Coronary artery (tissue), 2 donors: ENCODE measurements at regions not wholly inside any gene's neighbourhood (a gene's known extent, or its start where the extent isn't known, plus 50 kb on each side); places are given as distances from the start of the nearest gene placed in this dataset.

Experiments
- DNase-seq: peaks from one replicate; pipeline ENCODE4 v3.0.0-alpha.2; 2017; ENCODE audit warnings: low spot score
- H3K27ac ChIP-seq, 2 donors: fragments of 200-600 bp; sonication (generic); one replicate each; pipeline ENCODE4 v1.5.1; 2016 to 2019
- H3K4me3 ChIP-seq: fragments of 200-600 bp; sonication (generic); 2 replicates; pipeline ENCODE4 v1.5.1; 2016; ENCODE audit warnings: mild to moderate bottlenecking, moderate library complexity
- CTCF ChIP-seq: fragments of 200-600 bp; sonication (generic); IDR thresholded peaks from one replicate; pipeline ENCODE4 v1.5.1; 2019; ENCODE audit warnings: antibody characterized with exemption

GRCh38 chr11:19519912-19520641 is 192.6 kb upstream of the NAV2 start:
- Histone ChIP-seq H3K27ac (no peak overlapping the region), H3K4me3 (no peak overlapping the region)
- peak; percentile 55 for DNase-seq
- no peak for TF ChIP-seq CTCF

GRCh38 chr11:19519353-19519752 is 193.3 kb upstream of the NAV2 start:
- no peak for TF ChIP-seq CTCF
- H3K4me3 ChIP-seq, result no peak overlapping the region
- DNase-seq, result no peak
- no peak overlapping the region for H3K27ac ChIP-seq

- no peak overlapping the region for H3K4me3 ChIP-seq
- no peak for DNase-seq
- H3K27ac ChIP-seq, result no peak overlapping the region
- no peak for TF ChIP-seq CTCF
Observed at GRCh38 chr11:19513253-19513652, 199.4 kb upstream of the NAV2 start.

GRCh38 chr11:19512618-19513017 is 200.0 kb upstream of the NAV2 start:
- DNase-seq, result peak; percentile 38
- TF ChIP-seq CTCF, result no peak
- Histone ChIP-seq H3K4me3 (no peak overlapping the region), H3K27ac (peak overlapping the region in 1 of 2 donors; percentile 71)

- peak overlapping the region; percentile 39 for H3K4me3 ChIP-seq
- DNase-seq, result peak; percentile 74
- peak overlapping the region; percentile 16 to 71 for H3K27ac ChIP-seq
- TF ChIP-seq CTCF, result no peak
Observed at GRCh38 chr11:19511413-19512183, 201.0 kb upstream of the NAV2 start.

- TF ChIP-seq CTCF, result no peak
- H3K27ac ChIP-seq, result peak overlapping the region; percentile 16 to 71
- H3K4me3 ChIP-seq, result peak overlapping the region; percentile 39
- peak; percentile 52 for DNase-seq
Observed at GRCh38 chr11:19511066-19511412, 201.6 kb upstream of the NAV2 start.

- Histone ChIP-seq H3K4me3 (no peak overlapping the region), H3K27ac (no peak overlapping the region)
- DNase-seq, result peak; percentile 45
- no peak for TF ChIP-seq CTCF
Observed at GRCh38 chr11:19510468-19510867, 202.2 kb upstream of the NAV2 start.
